BJ (cell line): ENCODE measurements at regions not wholly inside any gene's neighbourhood (a gene's known extent, or its start where the extent isn't known, plus 50 kb on each side); places are given as distances from the start of the nearest gene placed in this dataset.
A peak's percentile ranks its signal among the peaks of the same experiment; 100 is the strongest.
"Not testable (repeated sequence)": the region's sequence is repeated elsewhere in the genome, so short reads cannot be mapped to it uniquely, and the experiment has no call there.

Experiments used
- CTCF ChIA-PET: fragments of 350-600 bp; formaldehyde crosslinking; extraction: SDS; loops from one replicate; lab custom pipeline; 2021; ENCODE audit warnings: antibody characterized with exemption, inconsistent platforms; lab: Yijun Ruan, JAX
- POLR2A ChIA-PET: fragments of 300-600 bp; sonication (Branson Sonifier 250); formaldehyde crosslinking; extraction: SDS; loops from one replicate; lab custom pipeline; 2021; ENCODE audit warnings: antibody characterized with exemption; lab: Charles Lee
- DNase-seq: peaks from one replicate; pipeline ENCODE4 v3.0.0-alpha.2; 2011; ENCODE audit warnings: low read depth
- H3K27me3 ChIP-seq: 2 replicates; pipeline ENCODE4 v1.6.0; 2011; ENCODE audit warnings: low read length; ENCODE audit not compliant: control insufficient read depth, insufficient read depth
- H3K36me3 ChIP-seq: 2 replicates; pipeline ENCODE4 v1.5.1; 2011; ENCODE audit warnings: low read length; ENCODE audit not compliant: control insufficient read depth, insufficient read depth
- H3K4me3 ChIP-seq: 2 replicates; pipeline ENCODE4 v1.5.1; 2011; ENCODE audit warnings: low read depth, mild to moderate bottlenecking, control low read depth, low read length
- TF ChIP-seq, protein P1 (sequence below): IDR thresholded peaks from 2 replicates; pipeline ENCODE4 v1.5.1; 2011; ENCODE audit warnings: low read depth, mild to moderate bottlenecking, control low read depth, inconsistent platforms, low read length, moderate library complexity; ENCODE audit not compliant: insufficient read depth

- POLR2A ChIA-PET, CTCF ChIA-PET: not testable (repeated sequence)
Observed at GRCh38 chr7:32728412-32729334, 162.9 kb downstream of the KBTBD2 start.

DNA sequence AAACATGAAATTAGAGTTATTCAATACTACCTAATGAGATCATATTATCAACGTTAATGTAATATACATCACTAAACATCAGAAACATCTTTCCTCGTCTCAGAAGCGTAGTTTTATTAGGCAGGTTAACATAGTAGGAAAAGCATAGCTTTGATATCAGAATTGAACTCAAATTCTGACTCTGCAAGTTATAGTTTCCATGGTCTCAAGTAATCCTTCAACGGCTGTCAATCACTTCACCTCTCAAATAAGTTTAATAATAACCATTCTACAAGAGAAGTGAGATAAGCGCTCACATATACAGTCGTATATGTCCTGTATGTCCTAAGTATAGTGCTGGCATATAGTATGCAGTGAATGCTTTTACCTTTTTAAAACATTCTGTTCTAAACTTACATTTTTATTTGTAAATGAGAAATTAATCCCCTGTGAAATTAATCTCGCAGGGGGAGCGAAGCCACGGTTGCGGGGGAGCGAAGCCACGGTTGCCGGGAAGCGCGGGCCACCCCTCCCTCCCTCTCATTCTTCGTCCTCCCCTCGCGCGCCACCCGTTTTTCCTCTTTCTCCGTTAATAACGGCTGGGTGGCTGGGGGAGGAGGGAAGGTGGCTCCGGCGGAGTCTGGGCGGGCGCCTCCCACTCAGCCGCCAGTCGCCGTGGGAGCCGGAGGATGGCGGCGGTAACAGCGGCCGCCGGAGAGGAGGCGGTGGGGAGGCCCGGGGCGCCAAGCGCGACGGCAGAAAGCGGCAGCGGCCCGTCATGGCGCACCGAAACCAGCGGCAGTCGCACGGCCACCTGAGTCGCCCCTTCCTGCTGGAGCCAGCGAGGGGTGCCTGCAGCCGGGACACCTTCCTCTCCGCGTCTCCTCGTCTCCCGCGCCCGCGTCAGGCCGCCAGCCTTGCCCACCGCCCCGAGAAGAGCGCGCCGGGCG is 163.8 kb downstream of the KBTBD2 start:
- CTCF ChIA-PET: not testable (repeated sequence)

More at GRCh38 chr7:32728412-32729334, 162.9 kb downstream of the KBTBD2 start:
- not testable (repeated sequence) for H3K36me3 ChIP-seq, DNase-seq, H3K27me3 ChIP-seq
- peak overlapping the region; percentile 68 for H3K4me3 ChIP-seq

GRCh38 chr7:32722837-32723236 is 168.7 kb downstream of the KBTBD2 start:
- POLR2A ChIA-PET, H3K36me3 ChIP-seq, H3K27me3 ChIP-seq, H3K4me3 ChIP-seq, DNase-seq, CTCF ChIA-PET: not testable (repeated sequence)

More for the DNA sequence above, 163.8 kb downstream of the KBTBD2 start:
- DNase-seq, H3K36me3 ChIP-seq, POLR2A ChIA-PET, H3K27me3 ChIP-seq: not testable (repeated sequence)
- H3K4me3 ChIP-seq: peak overlapping the region; percentile 68

DNA sequence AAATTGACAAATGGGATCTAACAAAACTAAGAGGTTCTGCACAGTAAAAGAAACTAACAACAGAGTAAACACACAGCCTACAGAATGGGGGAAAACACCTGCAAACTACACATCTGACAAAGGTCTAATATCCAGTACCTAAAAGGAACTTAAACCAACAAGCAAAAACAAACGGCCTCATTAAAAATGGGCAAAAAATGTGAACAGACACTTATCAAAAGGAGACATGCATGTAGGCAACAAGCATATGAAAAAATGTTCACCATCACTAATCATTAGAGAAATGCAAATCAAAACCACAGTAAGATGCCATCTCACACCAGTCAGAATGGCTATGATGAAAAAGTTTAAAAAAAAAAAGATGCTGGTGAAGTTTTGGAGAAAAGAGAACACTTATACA is 197.4 kb downstream of the KBTBD2 start:
- ChIA-PET POLR2A (no interaction called here), CTCF (interaction anchor here (2.0 kb wide), 1 partner anchor 414 kb away, joined by 7 read pairs; the partner anchor contains the start of gene RP9)
- no peak for DNase-seq
- TF ChIP-seq, protein P1, sequence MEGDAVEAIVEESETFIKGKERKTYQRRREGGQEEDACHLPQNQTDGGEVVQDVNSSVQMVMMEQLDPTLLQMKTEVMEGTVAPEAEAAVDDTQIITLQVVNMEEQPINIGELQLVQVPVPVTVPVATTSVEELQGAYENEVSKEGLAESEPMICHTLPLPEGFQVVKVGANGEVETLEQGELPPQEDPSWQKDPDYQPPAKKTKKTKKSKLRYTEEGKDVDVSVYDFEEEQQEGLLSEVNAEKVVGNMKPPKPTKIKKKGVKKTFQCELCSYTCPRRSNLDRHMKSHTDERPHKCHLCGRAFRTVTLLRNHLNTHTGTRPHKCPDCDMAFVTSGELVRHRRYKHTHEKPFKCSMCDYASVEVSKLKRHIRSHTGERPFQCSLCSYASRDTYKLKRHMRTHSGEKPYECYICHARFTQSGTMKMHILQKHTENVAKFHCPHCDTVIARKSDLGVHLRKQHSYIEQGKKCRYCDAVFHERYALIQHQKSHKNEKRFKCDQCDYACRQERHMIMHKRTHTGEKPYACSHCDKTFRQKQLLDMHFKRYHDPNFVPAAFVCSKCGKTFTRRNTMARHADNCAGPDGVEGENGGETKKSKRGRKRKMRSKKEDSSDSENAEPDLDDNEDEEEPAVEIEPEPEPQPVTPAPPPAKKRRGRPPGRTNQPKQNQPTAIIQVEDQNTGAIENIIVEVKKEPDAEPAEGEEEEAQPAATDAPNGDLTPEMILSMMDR: no peak
- H3K27me3 ChIP-seq: no peaks in the 10 kb centered on the region
- no peaks in the 10 kb centered on the region for H3K36me3 ChIP-seq
- H3K4me3 ChIP-seq: no peak overlapping the region

GRCh38 chr7:32691965-32692815 is 196.9 kb downstream of the AVL9 start:
- H3K27me3 ChIP-seq, POLR2A ChIA-PET, H3K36me3 ChIP-seq, DNase-seq, H3K4me3 ChIP-seq: not testable (repeated sequence)
- CTCF ChIA-PET: interaction anchor here (0.7 to 2.0 kb wide), 2 partner anchors 197 to 416 kb away, joined by 3 to 7 read pairs; partner anchors contain the start of genes AVL9 and RP9
- TF ChIP-seq, protein P1: peak; percentile 20; the same call in 1 of the 2 replicates

DNA sequence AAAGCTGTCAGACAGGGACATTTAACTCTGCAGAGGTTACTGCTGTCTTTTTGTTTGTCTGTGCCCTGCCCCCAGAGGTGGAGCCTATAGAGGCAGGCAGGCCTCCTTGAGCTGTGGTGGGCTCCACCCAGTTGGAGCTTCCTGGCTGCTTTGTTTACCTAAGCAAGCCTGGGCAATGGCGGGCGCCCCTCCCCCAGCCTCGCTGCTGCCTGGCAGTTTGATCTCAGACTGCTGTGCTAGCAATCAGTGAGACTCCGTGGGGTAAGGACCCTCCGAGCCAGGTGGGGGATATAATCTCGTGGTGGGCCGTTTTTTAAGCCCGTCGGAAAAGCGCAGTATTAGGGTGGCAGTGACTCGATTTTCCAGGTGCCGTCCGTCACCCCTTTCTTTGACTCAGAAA is 192.8 kb downstream of the AVL9 start:
- DNase-seq, H3K36me3 ChIP-seq, H3K27me3 ChIP-seq, POLR2A ChIA-PET, H3K4me3 ChIP-seq, CTCF ChIA-PET: not testable (repeated sequence)
